ENCODE measurements at regions not wholly inside any gene's neighbourhood (a gene's known extent, or its start where the extent isn't known, plus 50 kb on each side); places are given as distances from the start of the nearest gene placed in this dataset.
A peak's percentile ranks its signal among the peaks of the same experiment; 100 is the strongest.

DNA sequence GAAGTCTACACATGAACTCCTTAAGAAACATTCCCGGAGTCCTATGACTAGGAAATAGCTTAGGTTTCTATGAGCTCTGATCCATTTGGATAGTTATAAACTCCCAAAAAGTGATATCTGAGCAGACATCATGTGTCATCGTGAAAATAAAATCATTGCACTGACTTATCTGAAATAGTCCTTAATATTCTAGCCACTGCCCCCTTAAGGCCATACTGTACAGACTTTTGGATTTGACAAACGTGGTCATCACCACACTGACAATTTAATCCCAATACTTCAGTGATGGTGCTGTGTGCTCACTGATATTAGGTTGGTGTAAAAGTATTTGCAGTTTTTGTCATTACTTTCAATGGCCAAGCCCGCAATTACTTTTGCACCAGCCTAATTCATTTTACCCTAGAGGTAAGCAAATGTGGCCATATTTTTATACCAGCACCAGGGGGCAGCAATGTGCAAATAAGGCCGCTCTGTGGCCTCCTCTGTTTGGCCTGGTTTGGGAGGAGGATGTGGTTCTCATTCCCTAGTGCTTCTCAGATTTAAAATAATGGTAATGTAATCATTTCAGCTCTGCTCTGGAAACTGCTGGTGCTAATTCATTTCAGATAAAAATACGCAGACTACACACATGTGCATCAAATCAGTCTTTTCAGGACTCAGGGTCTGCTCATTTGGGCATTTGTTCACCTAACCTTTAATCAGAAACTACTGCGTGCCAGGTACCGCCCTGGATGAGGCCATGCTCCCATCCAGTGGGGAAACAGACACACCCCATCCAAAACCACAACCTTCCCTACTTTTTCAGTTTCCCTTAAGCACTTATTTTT, 196.4 kb upstream of the C1QTNF7 start:
- peak; percentile 25 for DNase-seq (ENCODE audit: low read depth)

DNA sequence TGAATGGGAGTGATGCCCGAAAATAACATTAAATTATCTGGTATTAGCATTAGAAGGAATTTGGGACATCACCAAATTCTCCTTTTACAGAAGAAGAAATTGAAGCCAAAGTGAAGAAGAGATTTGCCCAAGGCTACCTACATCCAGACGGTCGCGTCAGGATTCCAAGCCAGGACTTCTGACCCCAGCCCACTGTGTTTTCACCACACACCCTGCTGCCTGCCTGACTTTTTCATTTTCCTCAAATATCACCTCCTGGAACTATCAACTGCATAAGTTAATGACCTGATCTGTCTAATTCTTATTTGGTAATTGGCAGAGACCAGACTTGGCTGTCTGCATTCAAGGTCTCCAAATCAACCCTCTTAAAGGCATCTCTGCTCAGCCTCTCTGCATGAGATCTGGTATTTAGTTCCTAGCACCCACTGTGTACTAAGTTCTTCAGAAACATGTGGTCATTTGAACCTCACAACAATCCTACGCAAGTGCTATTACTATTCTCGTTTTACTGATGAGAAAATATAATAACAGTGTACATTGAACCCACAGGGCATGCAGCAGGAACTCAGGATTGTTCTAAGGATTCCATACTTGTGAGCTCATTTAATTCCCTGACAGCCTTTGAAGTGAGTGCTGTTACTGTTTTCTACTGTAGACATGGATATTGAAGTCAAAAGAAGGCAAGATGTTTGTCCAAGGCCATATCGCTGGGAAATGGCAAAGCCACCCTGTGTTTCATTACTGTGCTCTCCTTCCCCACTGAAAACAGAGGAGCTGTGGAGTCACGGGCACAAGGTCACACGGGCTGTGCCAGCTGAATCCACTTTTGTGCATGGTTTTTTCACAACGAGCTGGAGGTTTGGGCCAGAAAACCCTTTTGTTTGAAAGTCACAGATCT, 195.2 kb upstream of the C1QTNF7 start:
- DNase-seq (ENCODE audit: low read depth): no peak

DNA sequence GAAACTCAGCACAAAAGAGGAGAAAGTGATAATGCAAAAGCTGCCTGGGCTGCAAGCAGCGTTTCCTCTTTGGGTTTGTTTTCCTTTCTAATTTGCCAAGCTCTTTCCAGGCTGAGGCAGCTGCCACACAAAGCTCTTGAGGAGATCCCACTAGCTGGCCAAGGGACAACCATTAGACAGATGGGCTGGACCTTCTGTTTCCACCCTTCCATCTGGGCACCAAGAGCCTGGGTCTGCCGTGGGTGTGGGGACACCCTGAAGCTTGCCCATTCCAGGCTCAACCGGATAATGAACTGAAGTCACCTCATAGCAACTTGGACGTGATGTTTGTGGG, 194.6 kb upstream of the C1QTNF7 start:
- no peak for DNase-seq (ENCODE audit: low read depth)

DNA sequence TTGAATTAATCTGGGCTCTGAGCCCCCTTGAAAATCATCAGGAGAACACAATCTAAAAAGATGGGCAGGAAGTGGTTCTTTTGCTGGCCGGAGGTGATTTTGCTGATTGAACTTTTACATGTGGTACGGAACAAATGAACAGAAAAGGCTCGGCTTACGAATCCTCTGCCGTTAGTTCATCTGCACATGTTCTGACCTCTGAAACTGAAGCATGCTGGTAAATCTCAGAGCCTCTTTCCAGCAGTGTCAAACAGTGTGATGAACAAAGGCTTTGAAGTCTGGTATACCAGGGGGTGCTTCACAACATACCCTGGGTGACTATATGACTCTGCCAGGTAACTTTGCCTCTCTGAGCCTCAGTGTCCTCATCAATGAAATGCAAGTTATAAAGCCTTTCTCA, 194.2 kb upstream of the C1QTNF7 start:
- no peak for DNase-seq (ENCODE audit: low read depth)

DNA sequence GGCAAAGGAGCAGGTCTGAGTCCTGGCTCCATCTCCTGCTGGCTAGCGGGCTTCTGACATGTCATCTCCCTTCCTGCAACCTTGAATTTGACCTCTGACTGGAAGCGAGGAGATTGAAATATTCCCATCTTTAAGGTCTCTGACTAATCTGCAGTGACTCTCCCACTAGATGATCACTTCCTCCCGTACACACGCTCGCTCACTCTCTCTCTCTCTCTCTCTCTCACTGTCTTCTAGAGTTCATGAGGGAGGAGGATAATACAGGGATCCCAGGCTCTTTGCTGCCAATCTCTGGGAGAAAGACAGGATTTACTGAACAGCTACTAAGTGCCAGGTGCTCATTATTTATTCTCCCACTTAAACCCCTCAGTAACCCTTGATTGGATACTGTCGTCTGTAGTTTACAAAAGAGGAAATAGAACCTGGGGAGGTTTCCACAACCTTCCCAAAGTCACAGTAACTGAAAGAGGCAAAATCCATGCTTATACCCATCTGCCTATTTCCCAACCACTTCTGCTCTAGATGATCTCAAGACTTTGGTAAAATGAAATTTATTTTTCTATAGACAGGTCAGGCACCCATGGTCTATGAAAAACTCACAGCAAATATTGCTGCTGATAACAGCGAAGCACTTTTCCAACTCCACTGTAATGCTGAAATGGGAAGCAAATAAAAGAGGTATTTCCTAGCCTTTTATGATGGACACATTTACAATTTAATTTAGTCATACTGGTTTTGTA, 193.5 kb upstream of the C1QTNF7 start:
- DNase-seq (ENCODE audit: low read depth): no peak

DNA sequence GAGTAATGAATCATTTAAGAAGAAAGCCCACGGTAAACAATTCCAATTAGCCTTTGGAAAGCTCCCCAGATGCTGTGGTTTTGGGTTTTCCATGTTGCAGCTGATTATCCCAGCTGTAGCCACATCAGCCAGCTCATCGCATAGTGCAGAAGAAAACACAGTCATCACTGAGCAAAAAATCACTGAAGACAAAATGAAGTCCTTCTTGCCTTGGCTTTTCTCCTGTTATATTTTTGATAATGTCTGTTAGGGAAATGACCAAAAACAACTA, 193.0 kb upstream of the C1QTNF7 start:
- DNase-seq (ENCODE audit: low read depth): no peak

DNA sequence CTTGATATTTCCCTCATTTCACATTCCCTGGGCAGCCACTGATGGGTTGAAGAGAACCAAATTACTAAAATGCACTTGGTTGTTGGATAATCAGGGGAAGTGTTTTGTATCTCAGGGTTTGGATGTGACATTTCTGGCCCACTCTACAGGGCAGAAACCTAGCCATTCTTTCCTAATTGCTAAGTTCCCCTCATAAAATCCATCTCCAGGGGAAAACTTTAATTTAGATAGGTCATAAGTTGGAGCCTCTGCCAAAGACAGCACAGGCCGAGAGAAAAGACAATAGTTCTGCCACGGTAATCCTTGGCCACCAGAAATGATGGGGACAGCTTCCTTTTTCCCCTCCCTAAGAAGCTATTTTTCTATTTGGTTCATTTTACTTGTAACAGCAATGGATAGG, 192.7 kb upstream of the C1QTNF7 start:
- no peak for DNase-seq (ENCODE audit: low read depth)

DNA sequence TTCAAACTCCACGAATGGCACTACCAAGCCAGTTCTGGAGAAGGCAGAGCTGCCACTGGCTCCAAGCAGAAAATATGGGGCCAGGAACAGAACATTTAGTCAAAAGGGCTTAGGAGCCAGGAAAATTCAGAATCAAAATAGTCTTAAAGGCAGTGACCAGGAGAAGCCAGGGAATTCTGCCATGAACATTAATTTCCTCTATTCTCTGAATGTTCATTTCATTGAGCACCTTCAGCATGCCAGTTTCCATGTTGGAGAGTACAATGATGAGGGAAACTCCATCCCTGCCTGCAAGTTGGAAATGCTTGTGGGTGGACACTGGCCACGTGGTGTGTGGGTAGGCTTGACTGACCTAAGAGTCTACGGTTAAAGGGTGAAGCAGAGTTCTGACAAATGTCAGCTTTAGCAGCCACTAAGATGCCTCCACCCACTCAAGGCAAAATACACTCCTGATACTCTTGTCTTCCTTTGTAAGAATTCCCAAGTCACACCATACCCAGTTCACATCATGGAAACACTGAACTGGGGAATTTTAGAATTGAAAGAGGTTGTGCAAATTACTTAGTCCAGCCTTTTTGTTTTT, 190.1 kb upstream of the C1QTNF7 start:
- no peak for DNase-seq (ENCODE audit: low read depth)

DNA sequence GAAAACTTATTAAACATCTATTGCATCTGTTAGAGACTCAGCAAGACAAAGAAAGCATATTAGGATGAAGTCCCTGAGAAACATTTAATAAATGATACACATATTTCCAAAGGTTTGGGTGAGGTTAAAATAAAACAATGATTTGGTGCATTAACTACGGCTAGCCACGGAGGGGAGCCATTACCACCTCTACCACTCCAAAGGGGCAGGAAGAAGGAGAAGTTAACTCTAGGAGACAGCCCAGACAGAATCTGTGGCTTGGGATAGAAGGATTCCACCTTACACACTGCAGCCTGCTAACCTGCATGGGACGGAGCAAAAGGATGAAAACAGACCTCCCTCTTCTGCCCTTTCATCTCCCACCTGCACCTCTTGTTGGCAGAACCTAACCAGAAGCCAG, 189.1 kb upstream of the C1QTNF7 start:
- DNase-seq (ENCODE audit: low read depth): no peak

DNA sequence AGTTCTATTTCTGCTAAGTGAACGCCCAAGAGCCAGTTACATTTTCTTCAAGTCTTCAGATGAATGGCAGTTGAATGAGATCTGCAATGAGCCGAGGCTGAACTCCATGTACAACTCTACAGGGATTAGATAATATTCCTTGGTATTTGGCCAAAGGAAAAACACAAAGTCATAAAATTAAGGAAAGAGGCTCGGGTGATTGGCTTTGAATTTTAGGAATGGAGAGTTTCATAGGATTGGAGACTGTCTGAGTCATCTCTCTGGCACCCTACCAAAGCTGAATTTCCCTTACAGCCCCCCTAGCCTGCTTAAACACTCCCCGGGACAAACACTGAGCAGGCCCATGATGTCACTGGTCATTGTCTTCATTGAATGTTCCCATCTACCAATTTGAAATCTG, 188.0 kb upstream of the C1QTNF7 start:
- no peak for DNase-seq (ENCODE audit: low read depth)

DNA sequence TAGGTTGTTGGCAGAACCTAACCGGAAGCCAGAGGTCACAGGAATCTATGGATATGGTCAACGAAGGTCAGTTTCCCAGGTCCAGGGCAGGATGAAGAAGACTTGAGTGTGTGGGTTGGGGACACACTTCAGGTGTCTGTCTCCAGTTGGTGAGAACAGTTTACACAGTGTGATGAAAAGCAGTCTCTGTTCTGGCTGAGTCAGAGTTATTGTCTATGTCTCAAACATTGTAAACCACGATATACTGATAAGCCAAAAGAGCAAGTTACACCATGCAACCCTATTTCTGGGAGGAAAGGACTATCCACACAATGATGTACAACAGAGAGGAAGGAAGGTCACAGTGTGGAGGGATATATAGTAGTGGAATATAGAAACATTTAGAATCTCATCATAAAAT, 187.1 kb upstream of the C1QTNF7 start:
- no peak for DNase-seq (ENCODE audit: low read depth)

DNA sequence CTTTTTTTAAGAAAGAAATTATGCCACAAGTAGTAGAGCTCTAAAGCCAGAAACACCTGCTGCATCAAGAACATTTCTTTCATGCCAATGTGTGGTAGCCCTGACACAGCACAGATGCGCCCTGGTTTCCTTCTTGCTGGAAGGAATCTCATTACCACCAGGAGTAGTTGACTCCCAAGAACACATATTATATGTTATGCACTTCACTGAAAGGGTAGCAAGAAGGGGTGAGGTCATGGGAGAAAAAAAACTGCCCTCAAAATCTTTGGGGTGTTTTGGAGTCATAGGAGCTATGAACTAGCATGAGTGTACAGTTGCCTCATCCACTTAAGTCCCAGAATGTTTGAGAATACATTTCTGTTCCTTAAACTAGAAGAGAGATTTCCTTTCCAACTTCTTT, 185.8 kb upstream of the C1QTNF7 start:
- DNase-seq (ENCODE audit: low read depth): no peak

DNA sequence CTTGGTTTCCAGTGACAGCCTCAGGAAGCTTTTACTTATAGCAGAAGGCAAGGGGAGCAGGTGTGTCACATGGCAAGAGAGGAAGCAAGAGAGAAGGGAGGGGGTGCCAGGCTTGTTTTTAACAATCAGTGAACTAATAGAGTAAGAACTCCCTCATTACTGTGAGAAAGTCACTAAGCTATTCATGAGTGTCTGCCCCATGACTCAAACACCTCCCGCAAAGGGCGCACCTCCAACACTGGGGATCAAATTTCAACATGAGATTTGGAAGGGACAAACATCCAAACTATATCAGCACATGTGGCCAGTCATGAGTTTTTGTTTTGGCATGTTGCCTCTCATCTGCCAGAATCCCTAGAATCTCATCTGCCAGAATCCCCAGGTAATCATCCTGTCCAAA, 183.5 kb upstream of the C1QTNF7 start:
- DNase-seq (ENCODE audit: low read depth): no peak

DNA sequence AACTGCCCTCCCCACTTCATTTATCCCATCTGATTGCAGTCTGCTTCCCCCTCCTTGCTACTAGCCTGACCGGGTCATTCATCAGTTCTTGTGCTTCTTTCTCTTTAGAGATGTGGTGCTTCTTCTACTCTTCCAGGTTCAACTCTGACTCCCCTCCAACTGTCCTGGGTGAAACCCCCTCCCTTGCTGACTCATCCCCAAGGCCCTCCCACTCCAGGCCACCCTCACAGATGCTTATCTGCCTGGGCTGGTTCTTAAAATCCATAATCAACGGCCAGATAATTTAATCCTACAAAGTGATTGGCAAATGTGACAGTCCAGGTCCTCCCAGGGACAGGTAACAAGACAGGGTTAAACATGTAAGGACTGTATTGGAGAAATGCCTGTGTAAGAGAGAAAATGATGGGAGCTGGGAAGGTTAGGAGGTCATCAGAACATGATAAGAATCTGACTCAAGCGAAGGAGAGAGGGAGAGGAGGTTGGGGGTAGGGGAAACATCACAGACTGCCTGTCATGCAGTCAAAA, 182.8 kb upstream of the C1QTNF7 start:
- DNase-seq (ENCODE audit: low read depth): no peak

DNA sequence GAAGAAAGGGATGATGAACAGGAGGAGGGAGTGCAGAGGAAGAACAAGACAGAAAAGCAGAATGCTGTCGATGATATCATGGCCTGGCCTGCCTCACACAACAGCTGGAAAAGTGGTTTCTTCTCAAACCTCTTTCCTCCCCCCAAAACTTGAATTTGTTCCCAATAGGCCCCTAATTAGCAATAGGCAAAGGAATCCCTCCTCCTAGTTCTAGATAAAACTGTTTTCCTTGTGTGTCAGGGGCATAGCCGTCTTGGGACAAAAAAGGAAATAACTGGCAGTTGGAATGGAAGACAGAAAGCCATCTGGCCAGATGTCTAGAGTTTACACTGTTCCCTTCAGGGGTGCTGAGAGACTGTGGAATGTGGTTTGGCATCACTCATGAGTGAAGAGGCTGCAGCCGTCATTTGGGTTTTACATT, 177.8 kb upstream of the C1QTNF7 start:
- no peak for DNase-seq (ENCODE audit: low read depth)

DNA sequence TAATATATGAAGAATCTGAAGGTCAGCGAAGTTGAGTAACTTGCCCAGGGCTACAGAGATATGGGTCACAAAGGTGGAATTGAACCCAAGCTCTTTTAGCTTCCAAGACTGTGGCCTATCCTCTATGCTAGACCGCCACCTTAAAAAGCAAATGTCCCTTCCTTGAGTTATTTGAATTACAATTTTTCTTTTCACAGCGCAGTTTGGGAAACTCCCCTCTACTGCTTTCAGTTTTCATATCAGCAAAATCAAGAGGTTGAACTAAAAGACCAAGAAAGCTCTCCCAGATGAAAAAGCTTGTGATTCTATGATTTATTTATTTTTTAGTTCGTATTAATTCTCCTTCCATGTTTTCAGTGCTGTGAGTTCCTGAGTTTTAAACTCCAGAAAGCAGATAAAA, 174.5 kb upstream of the C1QTNF7 start:
- no peak for DNase-seq (ENCODE audit: low read depth)

DNA sequence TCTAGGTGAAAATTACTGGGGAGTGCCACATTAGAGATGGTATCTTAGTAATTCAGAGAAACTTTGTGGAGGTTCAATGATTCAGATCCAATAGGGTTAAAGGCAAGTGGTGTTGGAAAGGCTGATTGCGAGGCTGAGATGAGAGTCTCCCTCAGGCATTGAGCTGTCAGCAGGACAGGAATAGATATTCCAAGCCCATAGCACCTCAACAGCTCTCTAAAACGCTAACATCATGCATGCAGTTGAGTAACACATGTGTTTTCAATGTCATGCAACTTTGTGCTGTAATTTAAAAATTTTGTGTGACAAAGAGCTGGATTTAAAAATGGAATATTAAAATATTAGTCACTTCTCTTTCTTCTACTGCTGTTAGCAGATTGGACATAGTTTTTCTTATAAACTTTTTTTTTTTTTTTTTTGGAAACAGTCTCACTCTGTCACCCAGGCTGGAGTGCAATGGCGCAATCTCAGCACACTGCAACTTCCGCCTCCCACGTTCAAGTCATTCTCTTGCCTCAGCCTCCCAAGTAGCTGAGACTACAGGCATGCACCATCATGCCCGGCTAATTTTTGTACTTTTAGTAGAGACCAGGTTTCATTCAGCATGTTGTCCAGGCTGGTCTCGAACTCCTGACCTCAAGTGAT, 173.5 kb upstream of the C1QTNF7 start:
- DNase-seq (ENCODE audit: low read depth): no peak

DNA sequence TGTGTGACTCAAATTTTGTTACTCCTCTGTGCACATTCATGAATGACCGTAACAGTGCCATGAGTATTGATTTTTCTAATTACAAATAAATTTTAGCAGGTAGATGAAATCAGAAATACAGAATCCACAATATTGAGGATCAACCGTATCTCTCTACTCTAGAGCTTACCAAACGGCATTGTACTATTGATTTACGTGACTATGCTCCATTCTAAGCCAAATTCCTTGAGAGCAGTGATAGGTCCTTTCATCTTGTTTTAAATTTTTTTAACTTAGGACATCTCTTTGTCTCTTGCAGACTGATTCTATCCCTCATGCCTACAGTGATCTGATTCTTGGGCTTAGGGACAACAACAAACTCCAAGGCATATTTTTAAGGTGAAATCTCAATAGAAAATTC, 172.3 kb upstream of the C1QTNF7 start:
- DNase-seq (ENCODE audit: low read depth): no peak

DNA sequence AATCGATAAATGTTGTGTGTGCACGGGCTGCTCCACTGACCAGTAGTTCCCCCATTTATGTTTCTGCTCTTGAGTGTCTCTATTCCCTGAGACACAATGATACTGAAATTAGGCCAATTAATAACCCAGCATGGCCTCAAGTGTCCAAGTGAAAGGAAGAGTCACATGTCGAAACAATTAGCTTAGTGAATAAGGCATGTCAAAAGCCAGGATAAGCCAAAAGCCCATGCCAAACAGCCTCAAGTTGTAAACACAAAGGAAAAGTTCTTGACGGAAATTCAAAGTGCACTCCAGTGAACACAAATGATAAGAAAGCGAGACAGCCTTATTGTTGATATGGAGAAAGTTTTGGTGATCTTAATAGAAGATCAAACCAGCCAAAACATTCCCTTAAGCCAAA, 167.1 kb upstream of the C1QTNF7 start:
- no peak for DNase-seq (ENCODE audit: low read depth)

DNA sequence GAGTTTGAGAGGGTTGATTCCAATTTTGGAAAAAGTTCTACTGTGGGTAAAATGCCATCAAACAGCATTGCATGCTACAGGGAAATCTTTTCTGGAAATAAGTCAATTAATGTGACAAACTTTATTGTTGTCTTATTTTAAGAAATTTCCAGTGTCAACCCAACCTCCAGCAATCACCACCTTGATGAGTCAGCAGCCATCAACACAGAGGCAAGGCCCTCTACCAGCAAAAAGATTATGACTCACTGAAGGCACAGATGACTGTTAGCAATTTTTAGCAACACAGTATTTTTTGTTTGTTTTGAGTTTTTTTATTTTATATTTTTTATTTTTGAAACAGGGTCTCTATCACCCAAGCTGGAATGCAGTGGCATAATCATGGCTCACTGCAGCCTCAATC, 165.4 kb upstream of the C1QTNF7 start:
- no peak for DNase-seq (ENCODE audit: low read depth)

DNA sequence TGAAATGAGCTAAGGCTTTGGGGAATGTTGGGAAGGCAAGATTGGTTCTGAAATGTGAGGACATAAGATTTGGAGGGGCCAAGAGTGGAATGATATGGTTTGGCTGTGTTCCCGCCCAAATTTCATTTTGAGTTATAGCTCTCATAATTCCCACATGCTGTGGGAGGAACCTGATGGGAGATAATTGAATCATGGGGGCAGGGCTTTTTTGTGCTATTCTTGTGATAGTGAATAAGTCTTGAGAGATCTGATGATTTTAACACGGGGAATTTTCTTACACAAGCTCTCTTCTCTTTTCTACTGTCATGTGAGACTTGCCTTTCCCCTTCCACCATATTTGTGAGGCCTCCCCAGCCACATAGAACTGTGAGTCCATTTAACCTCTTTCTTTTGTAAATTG, 157.6 kb upstream of the C1QTNF7 start:
- DNase-seq (ENCODE audit: low read depth): no peak

DNA sequence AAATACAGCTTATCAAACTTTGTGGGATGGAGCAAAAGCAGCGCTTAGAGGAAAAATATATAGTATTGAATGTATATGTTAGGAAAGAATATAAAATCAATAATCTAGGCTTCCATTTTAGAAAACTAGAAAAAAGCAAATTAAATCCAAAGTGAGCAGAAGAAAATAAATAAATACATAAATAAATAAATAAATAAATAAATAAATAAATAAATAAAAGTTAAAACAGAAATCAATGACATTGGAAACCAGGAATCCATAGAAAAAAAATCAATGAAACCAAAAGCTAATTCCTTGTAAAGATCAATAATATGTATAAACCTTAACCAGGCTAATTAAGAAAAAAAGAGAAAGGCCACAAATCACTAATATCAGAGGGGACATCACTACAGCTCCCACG, 141.8 kb upstream of the C1QTNF7 start:
- DNase-seq (ENCODE audit: low read depth): no peak

Measured in T-helper 22 cell (primary cell).